Activated CD4-positive, alpha-beta memory T cell treated with anti-CD3 and anti-CD28 coated beads for 36 hours (primary cell): ENCODE measurements at regions not wholly inside any gene's neighbourhood (a gene's known extent, or its start where the extent isn't known, plus 50 kb on each side); places are given as distances from the start of the nearest gene placed in this dataset.

Experiments used
- CTCF ChIA-PET: fragments of 350-600 bp; sonication (Branson Sonifier 250); formaldehyde crosslinking; loops from one replicate; lab custom pipeline; 2021; ENCODE audit warnings: antibody characterized with exemption, inconsistent platforms; lab: Charles Lee
- POLR2A ChIA-PET: fragments of 350-600 bp; sonication (Branson Sonifier 250); formaldehyde crosslinking; loops from one replicate; lab custom pipeline; 2021; ENCODE audit warnings: antibody characterized with exemption; lab: Charles Lee
- DNase-seq: peaks from one replicate; pipeline ENCODE4 v3.0.0-alpha.2; 2020
- H3K27ac Mint-ChIP-seq: one replicate; pipeline ENCODE4 v1.8.0; 2021; ENCODE audit warnings: mixed read lengths
- H3K27me3 Mint-ChIP-seq: one replicate; pipeline ENCODE4 v1.8.0; 2021; ENCODE audit warnings: mixed read lengths
- H3K36me3 Mint-ChIP-seq: one replicate; pipeline ENCODE4 v1.8.0; 2021; ENCODE audit warnings: mixed read lengths
- H3K4me1 Mint-ChIP-seq: one replicate; pipeline ENCODE4 v1.8.0; 2021; ENCODE audit warnings: low read depth, mixed read lengths
- H3K4me3 Mint-ChIP-seq: one replicate; pipeline ENCODE4 v1.8.0; 2021; ENCODE audit warnings: mild to moderate bottlenecking, mixed read lengths
- H3K9me3 Mint-ChIP-seq: one replicate; pipeline ENCODE4 v1.8.0; 2021; ENCODE audit warnings: mixed read lengths
- intact Hi-C: fragments of 100-400 bp; cut with micrococcal nuclease; formaldehyde crosslinking; loops from one replicate; pipeline ENCODE4 v1.15.1; 2023

GRCh38 chr19:32201211-32201610, 144.2 kb upstream of the ZNF507 start:
- intact Hi-C loops = no loop called here
- Mint-ChIP-seq H3K27me3 (peaks cover 7% of the 10 kb centered on the region), H3K9me3 (no peaks in the 10 kb centered on the region), H3K27ac (no peak overlapping the region), H3K36me3 (no peaks in the 10 kb centered on the region), H3K4me3 (no peak overlapping the region), H3K4me1 (no peaks in the 10 kb centered on the region)
- ChIA-PET CTCF (no interaction called here), POLR2A (no interaction called here)
- no peak for DNase-seq

GRCh38 chr19:32201636-32202051, 143.8 kb upstream of the ZNF507 start:
- Mint-ChIP-seq H3K36me3 (no peaks in the 10 kb centered on the region), H3K4me3 (no peak overlapping the region), H3K9me3 (no peaks in the 10 kb centered on the region), H3K27ac (no peak overlapping the region), H3K4me1 (no peaks in the 10 kb centered on the region), H3K27me3 (peaks cover 9% of the 10 kb centered on the region)
- CTCF ChIA-PET = interaction anchor here (1.2 kb wide), 1 partner anchor 23 kb away, joined by 4 read pairs; no protein-coding TSS in a partner anchor
- POLR2A ChIA-PET = no interaction called here
- intact Hi-C loops = no loop called here
- peak; percentile 11 for DNase-seq

- POLR2A ChIA-PET = no interaction called here
Observed at GRCh38 chr19:32202244-32202643, 143.2 kb upstream of the ZNF507 start.

GRCh38 chr19:32203161-32203560, 142.2 kb upstream of the ZNF507 start:
- DNase-seq = no peak
- ChIA-PET POLR2A (no interaction called here), CTCF (no interaction called here)
- H3K27me3 Mint-ChIP-seq = peaks cover 17% of the 10 kb centered on the region
- H3K4me1 Mint-ChIP-seq = no peaks in the 10 kb centered on the region
- no peak overlapping the region for H3K4me3 Mint-ChIP-seq
- H3K9me3 Mint-ChIP-seq = peaks cover 2% of the 10 kb centered on the region
- H3K27ac Mint-ChIP-seq = no peak overlapping the region
- H3K36me3 Mint-ChIP-seq = no peaks in the 10 kb centered on the region
- intact Hi-C loops = no loop called here

More at GRCh38 chr19:32202244-32202643, 143.2 kb upstream of the ZNF507 start:
- Mint-ChIP-seq H3K27ac (no peak overlapping the region), H3K4me3 (no peak overlapping the region), H3K9me3 (no peaks in the 10 kb centered on the region), H3K4me1 (no peaks in the 10 kb centered on the region), H3K36me3 (no peaks in the 10 kb centered on the region), H3K27me3 (peaks cover 12% of the 10 kb centered on the region)
- intact Hi-C loops = no loop called here
- no peak for DNase-seq
- CTCF ChIA-PET = interaction anchor here (1.2 kb wide), 1 partner anchor 22 kb away, joined by 4 read pairs; no protein-coding TSS in a partner anchor

- Mint-ChIP-seq H3K36me3 (no peaks in the 10 kb centered on the region), H3K27ac (no peak overlapping the region), H3K4me3 (no peak overlapping the region), H3K4me1 (no peaks in the 10 kb centered on the region), H3K27me3 (peaks cover 17% of the 10 kb centered on the region), H3K9me3 (peaks cover 15% of the 10 kb centered on the region)
- ChIA-PET CTCF (no interaction called here), POLR2A (no interaction called here)
- intact Hi-C loops = no loop called here
- no peak for DNase-seq
Observed at GRCh38 chr19:32206065-32206464, 139.3 kb upstream of the ZNF507 start.

GRCh38 chr19:32208060-32208459, 137.3 kb upstream of the ZNF507 start:
- intact Hi-C loops = no loop called here
- Mint-ChIP-seq H3K4me1 (no peaks in the 10 kb centered on the region), H3K27me3 (peaks cover 16% of the 10 kb centered on the region), H3K4me3 (no peak overlapping the region), H3K27ac (no peak overlapping the region), H3K9me3 (peaks cover 22% of the 10 kb centered on the region), H3K36me3 (no peaks in the 10 kb centered on the region)
- ChIA-PET CTCF (no interaction called here), POLR2A (no interaction called here)
- no peak for DNase-seq

GRCh38 chr19:32219392-32219791, 126.0 kb upstream of the ZNF507 start:
- POLR2A ChIA-PET = no interaction called here
- Mint-ChIP-seq H3K27ac (no peak overlapping the region), H3K36me3 (no peaks in the 10 kb centered on the region), H3K9me3 (no peaks in the 10 kb centered on the region), H3K4me1 (peaks cover 7% of the 10 kb centered on the region), H3K27me3 (peaks cover 24% of the 10 kb centered on the region), H3K4me3 (no peak overlapping the region)
- intact Hi-C loops = no loop called here
- DNase-seq = no peak
- CTCF ChIA-PET = no interaction called here

- Mint-ChIP-seq H3K27ac (no peak overlapping the region), H3K27me3 (peaks cover 29% of the 10 kb centered on the region), H3K4me1 (peaks cover 9% of the 10 kb centered on the region), H3K36me3 (no peaks in the 10 kb centered on the region), H3K9me3 (no peaks in the 10 kb centered on the region), H3K4me3 (no peak overlapping the region)
- ChIA-PET POLR2A (no interaction called here), CTCF (no interaction called here)
- DNase-seq = no peak
- intact Hi-C loops = loop anchor here (5.0 to 10.0 kb wide), 4 partner anchors 545 to 1553 kb away; no protein-coding TSS in a partner anchor
Observed at GRCh38 chr19:32219881-32220472, 125.4 kb upstream of the ZNF507 start.

GRCh38 chr19:32220951-32221350, 124.5 kb upstream of the ZNF507 start:
- CTCF ChIA-PET = no interaction called here
- no peak for DNase-seq
- Mint-ChIP-seq H3K9me3 (no peaks in the 10 kb centered on the region), H3K27ac (no peak overlapping the region), H3K4me3 (no peak overlapping the region), H3K27me3 (peaks cover 29% of the 10 kb centered on the region), H3K36me3 (no peaks in the 10 kb centered on the region), H3K4me1 (peaks cover 9% of the 10 kb centered on the region)
- intact Hi-C loops = loop anchor here (5.0 to 10.0 kb wide), 4 partner anchors 546 to 1554 kb away; no protein-coding TSS in a partner anchor
- POLR2A ChIA-PET = no interaction called here

GRCh38 chr19:32222556-32222955, 122.9 kb upstream of the ZNF507 start:
- Mint-ChIP-seq H3K36me3 (no peaks in the 10 kb centered on the region), H3K9me3 (no peaks in the 10 kb centered on the region), H3K4me3 (no peak overlapping the region), H3K27ac (no peak overlapping the region), H3K27me3 (peaks cover 31% of the 10 kb centered on the region), H3K4me1 (peaks cover 9% of the 10 kb centered on the region)
- CTCF ChIA-PET = interaction anchor here (1.3 kb wide), 1 partner anchor 1540 kb away, joined by 5 read pairs; no protein-coding TSS in a partner anchor
- POLR2A ChIA-PET = no interaction called here
- intact Hi-C loops = loop anchor here (5.0 to 10.0 kb wide), 4 partner anchors 548 to 1555 kb away; no protein-coding TSS in a partner anchor
- no peak for DNase-seq

- Mint-ChIP-seq H3K27me3 (peaks cover 29% of the 10 kb centered on the region), H3K27ac (no peak overlapping the region), H3K9me3 (no peaks in the 10 kb centered on the region), H3K4me3 (no peak overlapping the region), H3K4me1 (peaks cover 9% of the 10 kb centered on the region), H3K36me3 (no peaks in the 10 kb centered on the region)
- intact Hi-C loops = loop anchor here (5.0 to 10.0 kb wide), 4 partner anchors 548 to 1556 kb away; no protein-coding TSS in a partner anchor
- CTCF ChIA-PET = interaction anchor here (1.6 to 3.8 kb wide), 4 partner anchors 1169 to 1556 kb away, joined by 4 to 32 read pairs (median 18); no protein-coding TSS in a partner anchor
- POLR2A ChIA-PET = no interaction called here
- DNase-seq = no peak
Observed at GRCh38 chr19:32223106-32223505, 122.3 kb upstream of the ZNF507 start.

GRCh38 chr19:32223595-32224370, 121.6 kb upstream of the ZNF507 start:
- Mint-ChIP-seq H3K4me3 (no peak overlapping the region), H3K4me1 (peaks cover 9% of the 10 kb centered on the region), H3K27ac (no peak overlapping the region), H3K9me3 (no peaks in the 10 kb centered on the region), H3K27me3 (peaks cover 29% of the 10 kb centered on the region), H3K36me3 (no peaks in the 10 kb centered on the region)
- CTCF ChIA-PET = interaction anchor here (0.6 to 3.8 kb wide), 25 partner anchors 10 to 1561 kb away, joined by 3 to 32 read pairs (median 4); no protein-coding TSS in a partner anchor
- DNase-seq = peak; percentile 30
- POLR2A ChIA-PET = no interaction called here
- intact Hi-C loops = loop anchor here (2.0 to 10.0 kb wide), 6 partner anchors 549 to 1556 kb away; no protein-coding TSS in a partner anchor
